ENCODE measurements at regions not wholly inside any gene's neighbourhood (a gene's known extent, or its start where the extent isn't known, plus 50 kb on each side); places are given as distances from the start of the nearest gene placed in this dataset.

GRCh38 chr10:27450225-27450624 lies 53.9 kb upstream of the RAB18 start:
- TF ChIP-seq REST (IDR thresholded peaks at IDR 0.05; ENCODE audit: insufficient read depth in 1 of 2, low read depth in 2 of 2, low read length in 2 of 2) (no peak), POLR2AphosphoS5 (IDR thresholded peaks at IDR 0.05; ENCODE audit: low read depth, low read length) (no peak), TAF1 (IDR thresholded peaks at IDR 0.05; ENCODE audit: borderline replicate concordance, insufficient read depth, low read length) (no peak)
